GM19099 (cell line): ENCODE measurements at regions not wholly inside any gene's neighbourhood (a gene's known extent, or its start where the extent isn't known, plus 50 kb on each side); places are given as distances from the start of the nearest gene placed in this dataset.

Source experiments
- POLR2A ChIP-seq: IDR thresholded peaks from 3 replicates; pipeline ENCODE4 v1.6.1; 2011; ENCODE audit warnings: low read depth; ENCODE audit not compliant: insufficient read length; ENCODE audit errors: extremely low read depth

- TF ChIP-seq POLR2A, result no peak
Measured at GRCh38 chr6:21912151-21912832, 318.7 kb downstream of the SOX4 start.

- no peak for TF ChIP-seq POLR2A
Measured at GRCh38 chr6:21914121-21914973, 320.8 kb downstream of the SOX4 start.

- no peak for TF ChIP-seq POLR2A
Measured at GRCh38 chr6:21915707-21916260, 322.2 kb downstream of the SOX4 start.

- TF ChIP-seq POLR2A, result no peak
Measured at GRCh38 chr6:21918041-21918440, 324.5 kb downstream of the SOX4 start.

- TF ChIP-seq POLR2A, result no peak
Measured at GRCh38 chr6:21918666-21919065, 325.1 kb downstream of the SOX4 start.

- no peak for TF ChIP-seq POLR2A
Measured at GRCh38 chr6:21922086-21922485, 328.5 kb downstream of the SOX4 start.

GRCh38 chr6:21924002-21924401 lies 330.5 kb downstream of the SOX4 start:
- TF ChIP-seq POLR2A, result no peak

GRCh38 chr6:21928827-21929226 lies 335.3 kb downstream of the SOX4 start:
- no peak for TF ChIP-seq POLR2A

GRCh38 chr6:21931641-21932335 lies 338.2 kb downstream of the SOX4 start:
- no peak for TF ChIP-seq POLR2A

- TF ChIP-seq POLR2A, result no peak
Measured at GRCh38 chr6:21933351-21933750, 339.8 kb downstream of the SOX4 start.

- TF ChIP-seq POLR2A, result no peak
Measured at GRCh38 chr6:21935142-21935541, 341.6 kb downstream of the SOX4 start.

GRCh38 chr6:21935561-21936028 lies 342.0 kb downstream of the SOX4 start:
- no peak for TF ChIP-seq POLR2A

- TF ChIP-seq POLR2A, result no peak
Measured at GRCh38 chr6:21937466-21937865, 343.9 kb downstream of the SOX4 start.

- no peak for TF ChIP-seq POLR2A
Measured at GRCh38 chr6:21941926-21942325, 348.4 kb downstream of the SOX4 start.

GRCh38 chr6:21942897-21943296 lies 349.3 kb downstream of the SOX4 start:
- TF ChIP-seq POLR2A, result no peak
